ENCODE measurements at regions not wholly inside any gene's neighbourhood (a gene's known extent, or its start where the extent isn't known, plus 50 kb on each side); places are given as distances from the start of the nearest gene placed in this dataset.
"Not testable (repeated sequence)": the region's sequence is repeated elsewhere in the genome, so short reads cannot be mapped to it uniquely, and the experiment has no call there.

DNA sequence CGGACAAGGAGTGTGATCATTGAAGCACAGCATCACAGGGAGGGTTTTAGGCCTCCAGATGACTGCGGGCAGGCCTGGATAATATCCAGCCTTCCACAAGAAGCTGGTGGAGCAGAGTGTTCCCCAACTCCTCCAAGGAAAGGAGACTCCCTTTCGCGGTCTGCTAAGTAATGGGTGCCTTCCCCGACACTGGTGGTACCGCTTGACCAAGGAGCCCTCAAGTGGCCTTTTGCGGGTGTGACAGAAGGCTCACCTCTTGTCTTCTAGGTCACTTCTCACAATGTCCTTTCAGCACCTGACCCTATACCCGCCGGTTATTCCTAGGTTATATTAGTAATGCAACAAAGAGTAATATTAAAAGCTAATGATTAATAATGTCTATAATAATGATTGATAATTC, 882.4 kb downstream of the DIPK2A start:
- DNase-seq (ENCODE audit: insufficient read length, low spot score); FAIRE-seq: not testable (repeated sequence)

DNA sequence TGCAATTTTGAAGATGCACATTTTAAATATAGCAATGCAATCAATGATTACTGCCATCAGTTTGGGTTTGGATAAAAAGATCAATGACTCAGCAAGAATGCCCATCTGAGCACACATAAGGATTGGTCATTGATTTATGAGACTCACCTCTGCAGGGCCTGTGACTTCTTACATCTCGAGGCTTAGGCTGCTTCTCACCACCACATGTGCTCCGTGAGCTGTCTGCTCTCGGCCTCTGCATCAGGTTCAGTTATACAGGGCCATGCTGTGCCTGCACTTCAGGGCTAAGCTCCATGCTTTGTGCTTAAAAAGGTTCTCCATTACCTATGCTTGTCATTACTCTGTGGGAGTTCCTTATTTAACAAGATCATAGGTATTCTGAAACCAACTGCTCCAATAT, 887.5 kb downstream of the DIPK2A start:
- no peak for FAIRE-seq
- DNase-seq (ENCODE audit: insufficient read length, low spot score): no peak

DNA sequence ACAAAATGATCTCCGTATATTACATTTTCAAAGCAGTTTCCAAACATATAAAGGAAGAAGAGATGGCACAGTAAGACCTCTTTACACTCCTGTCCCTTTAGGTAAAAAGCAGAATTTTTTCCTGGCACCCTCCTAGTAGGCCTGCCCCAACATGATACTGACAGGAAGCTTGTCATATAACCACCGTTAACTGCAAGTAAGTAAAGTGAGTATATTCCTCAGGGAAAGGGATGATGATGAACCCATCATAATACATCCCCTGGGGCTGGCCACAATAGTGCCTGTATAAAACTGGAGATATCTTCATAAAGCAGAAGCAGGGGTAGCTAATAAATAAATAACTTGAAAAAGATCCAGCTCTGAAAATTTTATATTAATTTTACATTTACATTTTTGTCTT, 893.0 kb downstream of the DIPK2A start:
- DNase-seq (ENCODE audit: insufficient read length, low spot score) (no peak), FAIRE-seq (no peak)

DNA sequence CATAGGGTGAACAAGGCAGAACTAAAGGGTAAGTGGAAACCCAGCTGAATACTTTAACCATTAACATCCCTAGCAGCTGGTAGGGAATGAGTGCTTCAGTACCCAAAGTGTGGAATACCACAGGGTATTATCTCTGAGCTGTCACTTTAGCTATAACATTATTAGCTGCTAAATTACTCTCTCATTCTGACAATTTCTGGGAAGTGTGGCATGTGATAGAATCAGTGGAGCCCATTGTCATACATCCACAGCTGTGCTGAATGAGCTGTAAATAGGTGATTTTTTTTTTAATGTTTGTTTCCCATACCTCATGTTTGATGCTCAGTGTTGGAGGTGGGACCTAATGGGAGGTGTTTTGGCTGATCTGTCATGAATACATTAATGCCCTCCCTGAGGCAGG, 894.3 kb downstream of the DIPK2A start:
- DNase-seq (ENCODE audit: insufficient read length, low spot score) (no peak), FAIRE-seq (no peak)

DNA sequence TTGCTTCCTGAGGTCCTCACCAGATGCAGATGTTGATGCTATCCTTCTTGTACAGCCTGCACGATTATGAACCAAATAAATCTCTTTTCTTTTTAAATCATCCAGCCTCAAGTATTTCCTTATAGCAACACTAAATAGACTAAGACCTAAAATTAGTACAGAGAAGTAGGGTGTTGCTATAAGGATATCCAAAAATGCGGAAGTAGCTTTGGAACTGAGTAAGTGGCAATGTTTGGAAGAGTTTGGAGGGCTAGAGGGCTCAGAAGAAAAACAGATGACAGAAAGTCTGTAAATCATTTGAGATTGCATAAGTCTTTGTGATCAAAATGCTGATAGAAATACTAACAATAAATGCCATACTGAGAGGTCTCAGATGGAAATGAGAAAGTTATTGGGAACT, 894.9 kb downstream of the DIPK2A start:
- FAIRE-seq (no peak), DNase-seq (ENCODE audit: insufficient read length, low spot score) (no peak)

DNA sequence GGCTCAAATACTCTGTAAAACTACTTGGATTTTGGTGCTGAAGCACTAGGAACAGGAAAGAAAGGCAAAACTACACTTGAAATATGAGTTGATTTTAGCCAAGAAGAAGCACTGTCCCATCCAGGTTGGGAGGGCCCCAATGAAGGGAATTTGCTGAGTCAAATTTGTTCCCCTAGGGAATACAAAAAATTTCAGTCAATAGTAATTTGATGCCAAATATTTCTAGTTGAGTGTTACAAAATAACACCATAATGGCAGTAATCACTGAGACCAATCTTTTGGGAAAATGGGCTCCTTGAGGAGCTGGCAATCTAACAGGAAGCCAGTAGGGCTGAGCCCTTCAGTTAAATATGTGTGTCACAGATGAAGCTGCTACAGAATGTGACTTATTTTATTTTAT, 896.9 kb downstream of the DIPK2A start:
- FAIRE-seq: no peak
- no peak for DNase-seq (ENCODE audit: insufficient read length, low spot score)

DNA sequence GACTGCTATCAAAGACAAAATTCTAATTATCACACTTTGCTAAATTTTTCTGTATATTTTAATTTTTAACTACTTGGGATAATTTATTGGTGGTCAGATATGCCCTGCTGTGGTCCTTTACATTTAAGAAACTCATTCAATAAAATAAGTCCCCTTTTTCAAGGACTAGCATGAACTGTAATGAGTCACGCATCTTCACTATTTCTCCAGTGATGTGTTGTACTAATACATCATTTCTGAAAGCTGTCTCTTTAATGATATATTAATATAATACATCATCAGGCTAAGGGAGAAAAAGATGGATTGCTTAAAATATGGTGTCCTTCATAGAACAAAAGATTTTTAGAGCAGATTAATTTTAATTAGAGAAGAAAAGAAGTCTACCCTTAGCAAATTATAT, 901.4 kb downstream of the DIPK2A start:
- FAIRE-seq: no peak
- no peak for DNase-seq (ENCODE audit: insufficient read length, low spot score)

DNA sequence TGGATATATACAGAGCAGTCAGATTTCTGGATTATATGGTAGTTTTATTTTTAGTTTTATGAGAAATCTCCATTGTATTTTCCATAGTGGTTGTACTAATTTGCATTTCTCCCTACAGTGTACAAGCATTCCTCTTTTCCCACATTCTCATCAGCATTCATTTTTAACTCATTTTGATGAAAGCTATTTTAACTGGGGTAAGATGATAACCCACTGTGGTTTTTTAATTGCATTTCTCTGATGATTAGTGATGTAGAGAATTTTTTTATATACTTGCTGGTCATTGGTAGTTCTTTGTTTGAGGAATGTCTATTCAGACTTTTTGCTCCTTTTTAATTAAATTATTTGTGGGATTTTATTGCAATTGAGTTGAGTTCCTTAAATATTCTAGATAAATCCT, 903.6 kb downstream of the DIPK2A start:
- DNase-seq (ENCODE audit: insufficient read length, low spot score): no peak
- FAIRE-seq: no peak

DNA sequence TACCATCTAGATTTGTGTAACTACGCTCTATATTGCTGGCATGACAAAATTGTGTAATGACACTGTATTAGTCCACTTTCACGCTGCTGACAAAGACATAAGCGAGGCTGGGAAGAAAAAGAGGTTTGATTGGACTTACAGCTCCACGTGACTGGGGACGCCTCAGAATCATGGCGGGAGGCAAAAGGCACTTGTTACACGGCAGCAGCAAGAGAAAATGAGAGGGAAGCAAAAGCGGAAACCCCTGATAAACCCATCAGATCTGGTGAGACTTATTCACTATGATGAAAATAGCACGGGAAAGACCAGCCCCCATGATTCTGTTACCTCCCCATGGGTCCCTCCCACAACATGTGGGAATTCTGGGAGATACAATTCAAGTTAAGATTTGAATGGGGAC, 905.7 kb downstream of the DIPK2A start:
- DNase-seq (ENCODE audit: insufficient read length, low spot score): no peak
- FAIRE-seq: no peak

DNA sequence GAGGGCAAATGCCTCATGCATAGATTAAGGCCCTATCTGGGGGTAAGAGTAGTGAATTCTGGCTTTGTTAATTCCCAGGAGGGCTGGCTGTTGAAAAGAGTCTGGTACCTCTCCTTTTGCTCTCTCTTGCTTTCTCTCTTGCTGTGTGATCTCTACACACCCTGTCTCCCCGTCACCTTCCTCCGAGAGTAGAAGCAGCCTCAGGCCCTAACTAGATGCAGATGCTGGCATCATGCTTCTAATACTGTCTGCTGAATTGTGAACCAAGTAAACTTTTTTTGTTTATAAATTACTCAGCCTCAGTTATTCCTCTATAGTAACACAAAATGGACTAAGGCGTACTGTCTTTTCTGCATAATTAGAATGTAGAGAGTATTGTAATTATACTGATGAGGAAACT, 908.1 kb downstream of the DIPK2A start:
- FAIRE-seq (no peak), DNase-seq (ENCODE audit: insufficient read length, low spot score) (no peak)

DNA sequence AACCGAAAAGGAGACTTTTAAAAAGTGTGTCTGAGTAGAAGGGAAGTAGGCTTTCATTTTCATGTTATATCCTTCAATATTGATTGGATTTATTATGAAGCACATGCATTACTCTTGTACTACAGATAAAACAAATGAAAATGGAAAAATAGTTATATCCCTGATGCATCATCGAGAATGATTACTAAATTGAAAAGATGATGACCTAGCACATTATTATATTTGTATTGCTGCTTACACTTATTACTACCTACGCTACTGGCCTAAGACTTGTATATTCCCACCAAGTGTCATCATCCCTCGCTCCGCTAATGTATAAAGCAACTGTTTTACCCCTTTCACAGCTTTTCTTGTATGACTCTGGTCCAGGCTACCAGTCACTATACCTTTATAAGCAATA, 922.4 kb downstream of the DIPK2A start:
- FAIRE-seq: no peak
- DNase-seq (ENCODE audit: insufficient read length, low spot score): no peak

DNA sequence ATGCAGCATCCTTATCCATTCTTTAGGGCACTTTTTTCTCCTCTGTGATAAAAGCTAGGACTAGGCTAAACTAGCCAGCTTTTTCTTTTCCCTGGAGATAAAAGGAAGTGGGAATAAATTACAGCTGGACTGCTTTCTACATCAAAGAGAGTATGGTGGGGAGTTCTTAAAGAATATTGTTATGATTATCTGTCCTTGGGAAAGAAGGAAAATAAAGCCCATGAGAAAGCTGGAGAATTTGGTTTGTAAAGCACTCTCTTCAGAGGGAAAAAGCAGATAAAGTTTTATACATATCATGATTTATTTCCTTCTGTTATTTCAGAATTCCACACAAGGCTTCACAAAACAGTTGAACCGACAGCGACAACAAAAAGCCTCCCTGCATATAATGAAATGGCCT, 923.0 kb downstream of the DIPK2A start:
- no peak for DNase-seq (ENCODE audit: insufficient read length, low spot score)
- FAIRE-seq: no peak

DNA sequence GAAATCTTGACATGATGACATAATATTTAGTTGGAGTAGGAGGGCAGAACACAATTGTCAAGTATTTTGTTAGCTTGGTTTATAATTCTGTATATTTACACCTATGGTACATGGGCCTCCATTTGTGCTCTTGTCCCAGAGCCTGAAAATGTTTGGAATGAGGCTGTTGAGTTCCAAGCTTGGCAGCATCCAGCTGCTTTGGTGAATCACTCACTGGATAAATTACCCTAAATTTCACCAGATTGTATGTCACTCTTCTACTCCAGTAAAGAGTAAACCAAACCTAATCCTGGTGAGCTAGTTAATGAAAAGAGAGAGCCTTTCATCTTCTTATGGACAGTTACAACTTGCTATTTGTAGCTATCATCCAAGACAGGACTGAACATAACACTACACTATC, 928.7 kb downstream of the DIPK2A start:
- FAIRE-seq: no peak
- DNase-seq (ENCODE audit: insufficient read length, low spot score): no peak

DNA sequence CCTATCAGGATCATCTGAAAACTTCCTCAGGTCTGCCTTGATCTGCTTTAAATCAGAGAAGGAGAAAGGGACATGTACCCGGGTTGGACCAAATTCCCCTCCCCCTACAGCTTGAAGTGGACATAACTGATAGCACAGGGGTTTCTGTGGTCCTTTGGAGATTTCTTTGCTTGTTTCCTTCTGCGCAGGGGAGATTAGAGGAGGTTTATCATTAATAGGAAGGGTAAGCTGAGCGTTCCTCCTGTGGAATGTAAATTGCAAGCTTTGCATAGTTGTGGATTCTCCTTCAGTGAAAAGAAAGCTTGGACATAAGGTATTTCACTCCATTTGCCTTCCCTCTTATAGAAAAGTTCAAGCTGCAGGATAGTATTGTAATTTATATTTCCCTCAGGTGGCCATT, 936.0 kb downstream of the DIPK2A start:
- DNase-seq (ENCODE audit: insufficient read length, low spot score); FAIRE-seq: not testable (repeated sequence)

DNA sequence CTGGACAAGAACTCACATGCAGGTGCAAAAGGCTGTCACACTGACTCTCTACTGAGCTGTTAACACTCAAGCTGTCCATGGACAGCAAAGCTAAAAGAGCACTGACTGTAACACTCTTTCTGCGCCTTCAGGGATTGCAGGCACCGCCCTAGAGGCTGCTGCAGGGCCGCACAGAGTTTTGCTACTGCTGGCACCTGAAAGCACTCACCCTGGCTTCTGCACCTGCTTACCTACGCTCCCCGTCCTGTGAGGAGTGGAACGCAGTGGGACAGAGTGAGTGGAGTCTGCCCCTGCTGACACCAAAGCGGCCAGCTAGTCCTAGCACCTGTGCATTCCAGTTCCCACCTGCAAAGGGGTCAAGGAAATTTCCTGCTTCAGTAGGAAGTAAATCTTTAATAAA, 941.3 kb downstream of the DIPK2A start:
- no peak for FAIRE-seq
- DNase-seq (ENCODE audit: insufficient read length, low spot score): no peak

DNA sequence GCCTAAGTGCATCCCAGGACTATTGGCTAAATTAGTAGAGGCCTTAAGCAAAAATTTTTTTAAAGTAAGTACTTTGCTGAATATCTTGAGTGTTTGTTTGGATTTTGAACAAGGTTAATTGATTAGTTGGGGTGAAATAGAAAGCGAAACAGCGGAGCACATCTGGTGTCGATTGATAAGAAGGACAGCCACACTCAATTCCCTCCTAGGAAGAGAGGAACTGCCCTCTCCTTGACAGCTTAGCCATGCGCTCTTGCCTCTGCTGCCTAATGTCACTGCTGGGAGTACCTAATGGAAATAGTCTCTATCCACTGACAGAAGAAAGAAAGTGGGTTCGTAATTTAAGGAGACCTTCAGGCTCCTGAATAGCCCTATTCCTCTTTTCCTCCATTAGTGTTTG, 943.6 kb downstream of the DIPK2A start:
- DNase-seq (ENCODE audit: insufficient read length, low spot score) (no peak), FAIRE-seq (no peak)

DNA sequence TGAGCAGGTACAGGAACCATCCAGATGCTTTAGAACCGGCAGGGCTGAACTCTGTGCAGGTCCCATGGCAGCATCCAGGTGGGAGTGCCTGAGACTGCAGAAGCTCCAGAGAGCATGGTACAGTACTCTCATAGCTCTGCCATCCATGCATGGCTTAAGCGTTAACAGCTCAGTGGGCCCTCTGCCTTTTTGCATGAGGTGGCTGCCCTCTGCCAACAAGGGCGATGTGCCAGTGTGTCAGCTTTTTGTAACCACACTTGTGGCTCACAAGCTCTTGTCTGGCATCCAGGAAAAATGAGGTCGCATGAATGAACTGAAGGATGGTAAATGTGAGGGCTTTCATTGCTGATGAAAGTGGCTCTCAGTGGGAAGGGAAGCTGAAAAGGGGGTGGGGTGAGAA, 950.1 kb downstream of the DIPK2A start:
- FAIRE-seq: no peak
- no peak for DNase-seq (ENCODE audit: insufficient read length, low spot score)

DNA sequence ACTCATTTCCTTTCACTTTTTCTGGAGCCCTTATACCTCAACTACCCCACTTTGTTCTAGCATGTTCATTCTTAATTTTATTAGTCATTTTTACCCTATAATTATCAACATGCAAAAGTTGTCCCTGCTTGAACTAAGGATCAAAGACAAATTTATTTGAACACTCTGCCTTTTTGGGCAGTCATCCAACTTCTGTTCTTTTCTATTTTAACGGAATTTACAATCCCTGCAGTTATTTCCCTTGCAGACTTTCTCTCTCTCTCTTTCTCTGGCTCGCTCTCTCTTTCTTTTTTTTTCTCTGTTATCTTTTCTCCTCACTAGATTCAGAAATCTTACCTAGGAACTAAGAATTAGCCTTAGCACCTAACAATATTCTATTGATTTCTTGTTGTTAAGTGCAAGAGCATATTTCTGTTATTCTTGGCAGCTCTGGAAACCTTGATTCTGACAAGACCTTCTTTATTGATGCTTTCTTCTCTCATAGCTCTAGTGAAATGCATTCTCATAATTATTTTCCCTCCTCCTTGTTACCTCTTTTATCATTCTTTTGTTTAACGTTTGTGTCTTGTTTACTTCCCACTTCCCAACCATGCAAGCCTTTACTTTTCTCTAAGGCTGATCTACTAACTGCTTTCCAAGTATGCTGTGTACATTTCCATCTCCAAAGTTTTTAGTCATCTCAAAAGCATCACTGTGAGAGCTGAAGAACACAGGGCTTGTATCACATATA, 951.6 kb downstream of the DIPK2A start:
- DNase-seq (ENCODE audit: insufficient read length, low spot score): no peak
- no peak for FAIRE-seq

DNA sequence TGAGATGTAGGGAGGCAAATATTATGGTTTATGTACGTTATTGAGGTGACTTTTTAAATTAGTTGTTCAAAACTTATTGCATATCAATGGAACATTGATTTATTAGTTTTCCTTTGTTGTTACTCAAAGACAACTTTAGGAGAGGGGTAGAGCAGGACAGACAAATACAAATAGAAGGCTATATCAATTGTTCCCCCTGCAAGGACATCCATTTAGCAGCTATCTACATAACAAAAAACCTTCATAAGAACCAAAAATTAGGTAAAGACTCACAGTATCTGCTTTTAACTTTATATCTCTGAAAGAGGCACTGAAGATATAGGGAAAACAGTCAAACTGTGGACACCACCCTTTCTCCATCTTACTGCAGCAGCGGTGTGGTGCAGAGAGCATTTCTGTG, 958.8 kb downstream of the DIPK2A start:
- DNase-seq (ENCODE audit: insufficient read length, low spot score) (no peak), FAIRE-seq (no peak)

DNA sequence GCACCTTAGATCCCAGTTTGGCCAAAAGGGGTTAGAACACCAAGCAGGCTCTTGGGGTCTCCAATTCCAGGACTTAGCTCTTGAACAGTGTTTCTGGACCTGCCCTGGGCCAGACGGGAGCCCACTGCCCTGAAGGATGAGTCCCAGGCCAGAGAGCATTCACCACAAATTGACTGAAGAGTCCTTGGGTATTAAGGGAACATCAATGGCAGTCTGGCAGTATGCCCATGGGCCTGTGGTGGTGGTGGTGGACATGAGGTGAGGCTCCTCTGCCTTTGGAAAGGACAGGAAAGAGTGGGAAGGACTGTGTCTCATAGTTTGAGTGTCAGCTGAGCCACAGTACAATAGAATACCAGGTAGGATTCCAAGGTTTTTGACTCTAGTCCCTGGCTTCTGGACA, 960.0 kb downstream of the DIPK2A start:
- no peak for DNase-seq (ENCODE audit: insufficient read length, low spot score)
- no peak for FAIRE-seq

DNA sequence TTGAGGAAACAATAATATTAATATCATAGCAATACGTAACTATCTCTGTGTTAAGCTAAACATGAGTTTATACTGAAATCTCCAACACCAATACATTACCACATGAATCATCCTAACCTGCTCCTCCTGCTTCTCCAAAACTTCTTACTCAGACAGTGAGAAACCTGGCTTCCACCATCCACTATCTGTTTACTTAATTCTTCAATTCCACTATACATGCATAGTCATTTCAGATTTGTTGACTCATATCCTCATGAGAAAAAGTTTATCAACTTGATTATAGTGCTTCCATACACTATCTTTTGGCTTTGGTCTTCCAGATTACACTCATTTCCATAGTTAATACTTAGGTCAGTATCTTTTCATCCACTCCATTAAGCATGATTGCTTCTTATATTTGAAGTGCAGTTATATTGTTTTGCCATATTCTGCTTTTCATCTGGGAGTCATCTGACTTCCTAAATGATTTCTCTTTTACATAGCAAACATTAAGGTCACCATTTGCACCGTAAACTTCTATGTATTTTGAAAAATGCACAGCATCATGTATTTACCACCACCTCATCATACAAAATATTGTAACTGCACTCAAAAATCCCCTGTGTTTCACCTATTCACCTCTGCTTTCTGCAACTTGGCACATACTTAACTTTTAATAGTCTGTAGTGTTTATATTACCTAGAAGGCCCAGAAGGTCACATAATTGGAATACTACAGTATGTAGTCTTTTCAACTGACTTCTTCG, 970.6 kb downstream of the DIPK2A start:
- DNase-seq (ENCODE audit: insufficient read length, low spot score): no peak
- no peak for FAIRE-seq

DNA sequence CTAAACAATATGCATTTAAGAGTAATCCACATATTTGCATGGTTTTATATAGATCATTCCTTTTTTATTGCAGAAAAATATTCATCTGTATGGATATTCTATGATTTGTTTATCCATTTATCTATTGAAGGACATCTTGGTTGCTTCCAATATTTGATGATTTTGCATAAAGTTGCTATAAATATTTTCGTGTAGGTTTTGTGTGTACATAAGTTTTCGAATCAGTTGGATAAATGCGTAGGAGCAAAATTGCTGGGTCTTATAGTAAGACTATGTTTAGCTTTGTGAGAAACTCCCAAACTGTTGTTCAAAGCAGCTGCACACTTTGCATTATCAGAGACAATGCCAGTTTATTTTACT, 971.2 kb downstream of the DIPK2A start:
- FAIRE-seq (no peak), DNase-seq (ENCODE audit: insufficient read length, low spot score) (no peak)

DNA sequence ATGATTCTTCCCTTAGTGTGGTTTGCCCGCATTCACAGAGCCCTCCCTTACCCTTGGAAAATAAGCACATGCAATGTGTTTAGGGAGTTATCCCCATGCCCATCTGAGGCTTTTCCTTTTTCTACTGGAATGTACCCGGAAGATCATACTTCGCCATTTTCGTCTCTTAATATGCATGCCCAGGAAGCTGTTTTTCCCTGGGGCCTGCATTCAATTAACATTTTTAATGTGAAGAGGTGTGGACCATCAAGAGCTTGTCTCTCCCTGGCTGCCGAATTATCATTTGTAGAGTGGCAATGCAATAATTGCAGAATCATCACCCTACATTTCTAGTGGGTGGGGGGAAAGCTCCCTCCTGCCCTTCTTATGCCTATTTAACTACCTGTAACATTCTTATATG, 976.3 kb downstream of the DIPK2A start:
- FAIRE-seq (no peak), DNase-seq (ENCODE audit: insufficient read length, low spot score) (no peak)

Data from GM19239 (cell line).